K562 (cell line): ENCODE measurements at regions not wholly inside any gene's neighbourhood (a gene's known extent, or its start where the extent isn't known, plus 50 kb on each side); places are given as distances from the start of the nearest gene placed in this dataset.

ENCODE experiments used
- ATAC-seq: fragments of 200-7000 bp; cut with Tn5 transposase; 3 replicates; pipeline ENCODE4 v1.9.1; 2020; ENCODE audit warnings: moderate library complexity
- BruUV-seq: library from RNA; stranded (reverse); fragments of 400-500 nt; replicated peaks from 2 replicates; lab custom pipeline; 2021; lab: Mats Ljungman, UMichigan
- CTCF ChIA-PET: fragments of 300-600 bp; formaldehyde crosslinking; extraction: SDS; loops from one replicate; lab custom pipeline; 2021; ENCODE audit warnings: low intra/inter-chr PET ratio; lab: Yijun Ruan, JAX
- POLR2A ChIA-PET: fragments of 300-600, 350-650 bp; sonication (Branson Sonifier 250); formaldehyde crosslinking; extraction: SDS; loops from one replicate; lab custom pipeline; 2021; ENCODE audit warnings: antibody characterized with exemption, inconsistent platforms; lab: Yijun Ruan, JAX
- DNase-seq, 4 experiments: peaks; one replicate each; pipeline versions ENCODE4 v3.0.0 to v3.0.0-alpha.2; 2011 to 2018; ENCODE audit warnings: low spot score in 3 of 4, mixed read lengths in 3 of 4; ENCODE audit errors: extremely low read depth in 1 of 4
- FAIRE-seq: peaks from 2 replicates; lab custom pipeline; 2011; peaks lifted over from hg19 to GRCh38; lab: Jason Lieb, UNC
- H2AFZ ChIP-seq: 2 replicates; pipeline ENCODE4 v1.6.0; 2011; ENCODE audit warnings: low read depth, low read length, control low read depth, inconsistent platforms
- H3K27ac ChIP-seq: fragments of 200-600 bp; 3 replicates; pipeline ENCODE4 v1.8.0; 2011; ENCODE audit warnings: low read depth, mild to moderate bottlenecking, control low read depth, inconsistent platforms, low read length, moderate library complexity, mixed read lengths; ENCODE audit errors: extremely low read depth
- H3K27me3 ChIP-seq, 2 experiments: fragments of 300-600 bp in 1 of 2; 2 replicates in 1 of 2; 3 replicates in 1 of 2; pipeline versions ENCODE4 v1.6.0 to v1.8.0; 2011; ENCODE audit warnings: inconsistent platforms in 2 of 2, low read length in 2 of 2, mild to moderate bottlenecking in 1 of 2, mixed read lengths in 1 of 2, moderate library complexity in 1 of 2; ENCODE audit not compliant: control insufficient read depth in 2 of 2, insufficient read depth in 2 of 2
- H3K36me3 ChIP-seq: fragments of 300-600 bp; 3 replicates; pipeline ENCODE4 v1.8.0; 2011; ENCODE audit warnings: mild to moderate bottlenecking, low read length, inconsistent platforms; ENCODE audit not compliant: control insufficient read depth, insufficient read depth
- H3K4me1 ChIP-seq, 2 experiments: fragments of 200-600 bp in 1 of 2; replicated peaks in 1 of 2; 2 replicates in 1 of 2; 3 replicates in 1 of 2; pipeline versions ENCODE4 v1.5.1 to v1.8.0; 2011; ENCODE audit warnings: inconsistent platforms in 2 of 2, low read length in 2 of 2, mild to moderate bottlenecking in 1 of 2, mixed read lengths in 1 of 2, moderate library complexity in 1 of 2; ENCODE audit not compliant: control insufficient read depth in 2 of 2, insufficient read depth in 2 of 2
- H3K4me2 ChIP-seq: 2 replicates; pipeline ENCODE4 v1.6.1; 2011; ENCODE audit warnings: low read length, control low read depth, inconsistent platforms, mixed read lengths; ENCODE audit not compliant: insufficient read depth
- H3K4me3 ChIP-seq: fragments of 200-600 bp; sonication (generic), shearing (Covaris generic); 2 replicates; pipeline ENCODE4 v1.5.1; 2016; ENCODE audit warnings: control low read depth, inconsistent platforms
- H3K79me2 ChIP-seq: fragments of 200-600 bp; 3 replicates; pipeline ENCODE4 v1.8.0; 2011; ENCODE audit warnings: low read length, inconsistent platforms; ENCODE audit not compliant: control insufficient read depth, insufficient read depth
- H3K9ac ChIP-seq, 2 experiments: 2 replicates each; pipeline versions ENCODE4 v1.6.0 to v1.6.1; 2011; ENCODE audit warnings: low read depth in 2 of 2, low read length in 2 of 2, control low read depth in 1 of 2, inconsistent platforms in 1 of 2, mild to moderate bottlenecking in 1 of 2, mixed read lengths in 1 of 2; ENCODE audit not compliant: insufficient read depth in 1 of 2
- H3K9me1 ChIP-seq: one replicate; pipeline ENCODE4 v1.6.0; 2011; ENCODE audit warnings: inconsistent platforms, mild to moderate bottlenecking, low read length, moderate library complexity; ENCODE audit not compliant: control insufficient read depth, insufficient read depth
- H3K9me3 ChIP-seq: replicated peaks from 2 replicates; pipeline ENCODE4 v1.5.1; 2011; ENCODE audit warnings: low read depth, low read length, inconsistent platforms; ENCODE audit not compliant: control insufficient read depth, insufficient read depth
- H4K20me1 ChIP-seq: replicated peaks from 2 replicates; pipeline ENCODE4 v1.6.1; 2011; ENCODE audit warnings: low read length, inconsistent platforms, mixed read lengths; ENCODE audit not compliant: control insufficient read depth, insufficient read depth
- CBFA2T3 ChIP-seq: fragments of 450-650 bp; IDR thresholded peaks from 2 replicates; pipeline ENCODE4 v1.6.1; 2017
- CTCF ChIP-seq, 3 experiments: IDR thresholded peaks in 2 of 3; conservative IDR thresholded peaks in 1 of 3; 2 replicates each; pipeline ENCODE4 v1.5.1; 2011 to 2012; ENCODE audit warnings: low read length in 3 of 3, mild to moderate bottlenecking in 3 of 3, control low read depth in 2 of 3, improper control_type of control experiment in 1 of 3, inconsistent platforms in 1 of 3, low read depth in 1 of 3, mixed read lengths in 1 of 3, moderate library complexity in 1 of 3; ENCODE audit not compliant: insufficient read depth in 2 of 3
- HDGF ChIP-seq: fragments of 450-650 bp; IDR thresholded peaks from 2 replicates; pipeline ENCODE4 v1.6.1; 2016
- MLLT1 ChIP-seq, 2 experiments: fragments of 450-650 bp; IDR thresholded peaks; 2 replicates each; pipeline ENCODE4 v1.6.1; 2016
- MYNN ChIP-seq, 2 experiments: sonication (generic); formaldehyde crosslinking in 1 of 2; IDR thresholded peaks; 2 replicates each; pipeline versions ENCODE4 v1.5.0 to v1.6.1; 2016 to 2020; ENCODE audit warnings: antibody characterized with exemption in 1 of 2, missing genetic modification reagents in 1 of 2
- NR2C1 ChIP-seq, 2 experiments: fragments of 450-650 bp; IDR thresholded peaks; 2 replicates each; pipeline ENCODE4 v1.6.1; 2017; ENCODE audit warnings: mild to moderate bottlenecking in 2 of 2, antibody characterized with exemption in 1 of 2, inconsistent platforms in 1 of 2, missing compliant biosample characterization in 1 of 2, missing genetic modification characterization in 1 of 2
- RAD21 ChIP-seq, 2 experiments: fragments of 250-450 bp in 1 of 2; fragments of 450-650 bp in 1 of 2; sonication (Bioruptor Pico) in 1 of 2; formaldehyde crosslinking in 1 of 2; IDR thresholded peaks in 1 of 2; conservative IDR thresholded peaks in 1 of 2; 2 replicates each; pipeline versions ENCODE4 v1.4.0 to v1.8.0; 2020 to 2022; ENCODE audit warnings: mild to moderate bottlenecking in 2 of 2, moderate library complexity in 1 of 2
- RBM17 ChIP-seq: fragments of 200-400 bp; formaldehyde crosslinking; IDR thresholded peaks from 2 replicates; pipeline ENCODE4 v1.6.1; 2017; ENCODE audit warnings: low read depth, mild to moderate bottlenecking, low read length, borderline replicate concordance
- ZNF121 ChIP-seq: sonication (generic); formaldehyde crosslinking; conservative IDR thresholded peaks from 2 replicates; pipeline ENCODE4 v1.8.0; 2022; ENCODE audit warnings: missing genetic modification reagents
- ZNF696 ChIP-seq: fragments of 250-450 bp; sonication (Bioruptor Pico); conservative IDR thresholded peaks from 2 replicates; pipeline ENCODE4 v1.4.0; 2020; ENCODE audit warnings: mild to moderate bottlenecking, moderate library complexity
- WGBS: fragments of 100-300 bp; shearing (Covaris generic); methylation state at CpG from one replicate; pipeline ENCODE4 v1.1.6; 2016; ENCODE audit warnings: low coverage, mixed read lengths; ENCODE audit not compliant: insufficient coverage; ENCODE audit errors: missing lambda C conversion rate; 5-methylcytosine and 5-hydroxymethylcytosine counted together
- in situ Hi-C: fragments of 300-500 bp; cut with MboI; formaldehyde crosslinking; loops from 4 replicates; pipeline ENCODE4 v1.15.0; 2018; ENCODE audit warnings: inconsistent platforms, mixed read lengths
- intact Hi-C: fragments of 100-400 bp; cut with micrococcal nuclease; formaldehyde crosslinking; loops from 2 replicates; pipeline ENCODE4 v1.14.2; 2022
- TF ChIP-seq, protein P1 (sequence below): fragments of 200-400 bp; formaldehyde crosslinking; IDR thresholded peaks from 2 replicates; pipeline ENCODE4 v1.6.1; 2017; ENCODE audit warnings: mild to moderate bottlenecking, low read depth, low read length, moderate library complexity
- TF ChIP-seq, protein P2 (sequence below): sonication (generic); formaldehyde crosslinking; IDR thresholded peaks from 2 replicates; pipeline ENCODE4 v1.8.1; 2023; ENCODE audit warnings: mild to moderate bottlenecking, missing genetic modification reagents

DNA sequence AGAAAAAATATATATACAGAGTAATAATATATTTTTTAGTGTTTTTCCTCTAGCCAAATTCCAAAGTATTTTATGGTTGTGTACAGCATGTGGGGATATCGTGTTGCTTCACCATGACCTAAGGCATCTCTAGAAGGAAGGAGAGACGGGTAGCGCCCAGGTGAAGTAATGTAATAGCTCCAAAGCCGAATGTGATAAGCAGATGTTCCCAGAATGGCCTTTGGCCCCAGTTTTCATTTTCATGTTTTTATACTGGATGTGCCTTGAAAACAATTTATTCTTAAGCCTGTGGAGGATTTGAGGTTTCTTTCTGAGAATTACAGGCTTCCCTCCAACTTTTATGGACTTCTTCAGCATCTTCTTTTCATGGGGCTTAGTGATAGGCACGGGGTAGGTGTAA is 587.9 kb upstream of the KIRREL3 start (continued):
- TF ChIP-seq, protein P1, sequence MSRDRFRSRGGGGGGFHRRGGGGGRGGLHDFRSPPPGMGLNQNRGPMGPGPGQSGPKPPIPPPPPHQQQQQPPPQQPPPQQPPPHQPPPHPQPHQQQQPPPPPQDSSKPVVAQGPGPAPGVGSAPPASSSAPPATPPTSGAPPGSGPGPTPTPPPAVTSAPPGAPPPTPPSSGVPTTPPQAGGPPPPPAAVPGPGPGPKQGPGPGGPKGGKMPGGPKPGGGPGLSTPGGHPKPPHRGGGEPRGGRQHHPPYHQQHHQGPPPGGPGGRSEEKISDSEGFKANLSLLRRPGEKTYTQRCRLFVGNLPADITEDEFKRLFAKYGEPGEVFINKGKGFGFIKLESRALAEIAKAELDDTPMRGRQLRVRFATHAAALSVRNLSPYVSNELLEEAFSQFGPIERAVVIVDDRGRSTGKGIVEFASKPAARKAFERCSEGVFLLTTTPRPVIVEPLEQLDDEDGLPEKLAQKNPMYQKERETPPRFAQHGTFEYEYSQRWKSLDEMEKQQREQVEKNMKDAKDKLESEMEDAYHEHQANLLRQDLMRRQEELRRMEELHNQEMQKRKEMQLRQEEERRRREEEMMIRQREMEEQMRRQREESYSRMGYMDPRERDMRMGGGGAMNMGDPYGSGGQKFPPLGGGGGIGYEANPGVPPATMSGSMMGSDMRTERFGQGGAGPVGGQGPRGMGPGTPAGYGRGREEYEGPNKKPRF, result no peak
- TF ChIP-seq, protein P2, sequence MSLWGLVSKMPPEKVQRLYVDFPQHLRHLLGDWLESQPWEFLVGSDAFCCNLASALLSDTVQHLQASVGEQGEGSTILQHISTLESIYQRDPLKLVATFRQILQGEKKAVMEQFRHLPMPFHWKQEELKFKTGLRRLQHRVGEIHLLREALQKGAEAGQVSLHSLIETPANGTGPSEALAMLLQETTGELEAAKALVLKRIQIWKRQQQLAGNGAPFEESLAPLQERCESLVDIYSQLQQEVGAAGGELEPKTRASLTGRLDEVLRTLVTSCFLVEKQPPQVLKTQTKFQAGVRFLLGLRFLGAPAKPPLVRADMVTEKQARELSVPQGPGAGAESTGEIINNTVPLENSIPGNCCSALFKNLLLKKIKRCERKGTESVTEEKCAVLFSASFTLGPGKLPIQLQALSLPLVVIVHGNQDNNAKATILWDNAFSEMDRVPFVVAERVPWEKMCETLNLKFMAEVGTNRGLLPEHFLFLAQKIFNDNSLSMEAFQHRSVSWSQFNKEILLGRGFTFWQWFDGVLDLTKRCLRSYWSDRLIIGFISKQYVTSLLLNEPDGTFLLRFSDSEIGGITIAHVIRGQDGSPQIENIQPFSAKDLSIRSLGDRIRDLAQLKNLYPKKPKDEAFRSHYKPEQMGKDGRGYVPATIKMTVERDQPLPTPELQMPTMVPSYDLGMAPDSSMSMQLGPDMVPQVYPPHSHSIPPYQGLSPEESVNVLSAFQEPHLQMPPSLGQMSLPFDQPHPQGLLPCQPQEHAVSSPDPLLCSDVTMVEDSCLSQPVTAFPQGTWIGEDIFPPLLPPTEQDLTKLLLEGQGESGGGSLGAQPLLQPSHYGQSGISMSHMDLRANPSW (CRISPR knock-in tag), result no peak
- TF ChIP-seq RBM17 (no peak), MYNN (IDR thresholded peaks at IDR 0.05) (no peak), MYNN (CRISPR knock-in tag; IDR thresholded peaks at IDR 0.05) (no peak), ZNF121 (CRISPR knock-in tag) (no peak)

DNA sequence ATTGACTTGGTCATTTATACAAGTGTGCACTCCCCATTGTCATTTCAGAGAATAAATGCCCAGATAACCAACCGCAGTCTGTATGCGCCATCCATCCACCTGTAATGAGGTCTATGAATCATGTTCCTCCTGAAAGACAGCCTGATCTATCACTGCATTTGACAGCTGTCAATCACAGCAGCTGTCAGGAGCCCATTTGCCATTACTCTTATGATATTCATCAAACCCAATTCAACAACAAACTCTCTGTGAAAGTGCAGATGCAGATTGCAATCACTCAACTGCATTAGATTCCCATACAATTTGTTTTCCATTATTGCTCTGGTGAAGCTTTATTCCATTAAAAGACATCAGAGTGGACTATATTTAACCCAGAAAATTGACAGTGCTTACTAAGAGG is 586.9 kb upstream of the KIRREL3 start:
- no peaks in the 10 kb centered on the region; the same call in 1 of the 2 replicates for H3K9me3 ChIP-seq
- H3K9me1 ChIP-seq, result no peaks in the 10 kb centered on the region
- H3K27ac ChIP-seq, result no peak overlapping the region
- H4K20me1 ChIP-seq, result no peaks in the 10 kb centered on the region
- H3K4me1 ChIP-seq, result no peaks in the 10 kb centered on the region
- no peak for ATAC-seq
- H3K9ac ChIP-seq, result no peak overlapping the region
- intact Hi-C loops, result no loop called here
- no peak overlapping the region for H3K4me3 ChIP-seq
- H3K4me2 ChIP-seq, result no peak overlapping the region
- TF ChIP-seq CBFA2T3 (no peak), NR2C1 (IDR thresholded peaks at IDR 0.05) (no peak), NR2C1 (tag; IDR thresholded peaks at IDR 0.05) (no peak), ZNF696 (CRISPR knock-in tag) (no peak), HDGF (no peak), MLLT1 (IDR thresholded peaks at IDR 0.05) (no peak), RAD21 (CRISPR knock-in tag; conservative IDR thresholded peaks at IDR 0.05 in 1 of 2, IDR thresholded peaks at IDR 0.05 in 1 of 2) (no peak), CTCF (IDR thresholded peaks at IDR 0.05 in 2 of 3, conservative IDR thresholded peaks at IDR 0.05 in 1 of 3; ENCODE audit: insufficient read depth in 2 of 3, low read depth in 1 of 3, low read length in 3 of 3) (no peak)
- TF ChIP-seq, all 486 proteins: peak for 0
- FAIRE-seq (no peak), DNase-seq (no peak)
- Histone ChIP-seq H3K27me3 (no peaks in the 10 kb centered on the region), H2AFZ (no peak overlapping the region), H3K79me2 (no peaks in the 10 kb centered on the region), H3K36me3 (no peaks in the 10 kb centered on the region)
- no TSS peak for BruUV-seq
- in situ Hi-C loops, result no loop called here
- CTCF ChIA-PET, result no interaction called here
- POLR2A ChIA-PET, result no interaction called here
- WGBS, result 0% methylated on average over 2 of the region's 2 CpGs
